Gastrocnemius medialis (tissue), 4 donors: ENCODE measurements at regions not wholly inside any gene's neighbourhood (a gene's known extent, or its start where the extent isn't known, plus 50 kb on each side); places are given as distances from the start of the nearest gene placed in this dataset.

Source experiments
- ATAC-seq, 2 donors: fragments of 150-250 bp; one replicate each; pipeline ENCODE4 v1.9.1; 2016
- DNase-seq, 2 donors: peaks; one replicate each; pipeline ENCODE4 v3.0.0-alpha.2; 2019
- H3K27ac ChIP-seq, 4 donors: fragments of 200-600 bp; sonication (generic); 1 replicate in 1 of 4; 2 replicates in 3 of 4; pipeline ENCODE4 v1.5.1; 2016 to 2018; ENCODE audit warnings: mild to moderate bottlenecking in 2 of 4, moderate library complexity in 1 of 4
- H3K27me3 ChIP-seq, 3 donors: fragments of 200-600 bp; sonication (generic) in 2 of 3; 1 replicate in 1 of 3; 2 replicates in 2 of 3; pipeline versions ENCODE4 v1.5.1 to v1.6.0; 2016 to 2019; ENCODE audit warnings: mild to moderate bottlenecking in 1 of 3, moderate library complexity in 1 of 3
- H3K36me3 ChIP-seq, 2 donors: fragments of 200-600 bp; sonication (generic) in 1 of 2; one replicate each; pipeline ENCODE4 v1.5.1; 2017 to 2018
- H3K4me1 ChIP-seq, 2 donors: fragments of 200-600 bp; sonication (generic) in 1 of 2; one replicate each; pipeline ENCODE4 v1.5.1; 2016 to 2017; ENCODE audit warnings: mild to moderate bottlenecking in 2 of 2
- H3K4me3 ChIP-seq, 4 donors: fragments of 200-600 bp; sonication (generic) in 3 of 4; 1 replicate in 1 of 4; 2 replicates in 3 of 4; pipeline ENCODE4 v1.5.1; 2016 to 2019; ENCODE audit warnings: mild to moderate bottlenecking in 2 of 4
- H3K9me3 ChIP-seq, 3 donors: fragments of 200-600 bp; sonication (generic) in 2 of 3; 1 replicate in 1 of 3; 2 replicates in 2 of 3; pipeline ENCODE4 v1.5.1; 2016 to 2019
- CTCF ChIP-seq, 5 experiments: fragments of 450-650 bp in 3 of 5; fragments of 200-600 bp in 2 of 5; sonication (generic) in 2 of 5; IDR thresholded peaks in 4 of 5; conservative IDR thresholded peaks in 1 of 5; 1 replicate in 4 of 5; 2 replicates in 1 of 5; pipeline ENCODE4 v1.5.1; 2016 to 2019; ENCODE audit warnings: antibody characterized with exemption in 5 of 5, mild to moderate bottlenecking in 3 of 5, moderate library complexity in 3 of 5
- POLR2A ChIP-seq, 2 donors: fragments of 450-650 bp; IDR thresholded peaks; one replicate each; pipeline ENCODE4 v1.6.1; 2017; ENCODE audit warnings: antibody characterized with exemption in 2 of 2, mild to moderate bottlenecking in 2 of 2, moderate library complexity in 2 of 2
- in situ Hi-C, 4 donors: fragments of 200-750 bp; cut with MboI; loops; one replicate each; pipeline versions ENCODE4 v1.15.0 to v1.8.0; 2017; ENCODE audit warnings: low sequenced_read_pairs in 4 of 4
- intact Hi-C: fragments of 100-400 bp; cut with DNase I; formaldehyde crosslinking; loops from one replicate; pipeline ENCODE4 v1.15.1; 2023; ENCODE audit warnings: low total_unique reads

DNA sequence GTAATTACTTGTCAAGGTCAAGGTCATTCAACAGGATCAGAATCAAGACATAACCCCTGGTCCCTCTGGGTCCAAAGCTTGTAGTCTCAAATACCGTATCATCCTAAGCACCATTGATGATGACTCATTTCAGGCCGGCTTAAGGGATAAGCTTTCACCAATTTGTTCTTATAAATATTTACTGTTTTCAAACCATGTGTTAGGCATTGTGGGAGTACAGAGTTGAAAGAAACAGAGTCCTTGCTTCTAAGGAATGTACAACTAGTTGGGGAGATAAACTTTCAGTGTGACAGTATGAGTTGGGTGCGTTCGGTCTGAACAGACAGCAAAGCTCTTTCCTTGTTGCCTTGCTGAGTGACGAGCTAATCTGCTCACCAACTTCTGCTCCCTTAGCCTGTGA is 183.5 kb upstream of the MAF start:
- Histone ChIP-seq H3K36me3 (no peaks in the 10 kb centered on the region), H3K27ac (no peak overlapping the region), H3K9me3 (no peaks in the 10 kb centered on the region), H3K27me3 (no peaks in the 10 kb centered on the region), H3K4me3 (no peak overlapping the region), H3K4me1 (no peaks in the 10 kb centered on the region)
- intact Hi-C loops (no loop called here), in situ Hi-C loops (no loop called here)
- ATAC-seq = no peak
- TF ChIP-seq CTCF (IDR thresholded peaks at IDR 0.05 in 4 of 5, conservative IDR thresholded peaks at IDR 0.05 in 1 of 5) (no peak), POLR2A (IDR thresholded peaks at IDR 0.05) (no peak)
- DNase-seq = no peak

DNA sequence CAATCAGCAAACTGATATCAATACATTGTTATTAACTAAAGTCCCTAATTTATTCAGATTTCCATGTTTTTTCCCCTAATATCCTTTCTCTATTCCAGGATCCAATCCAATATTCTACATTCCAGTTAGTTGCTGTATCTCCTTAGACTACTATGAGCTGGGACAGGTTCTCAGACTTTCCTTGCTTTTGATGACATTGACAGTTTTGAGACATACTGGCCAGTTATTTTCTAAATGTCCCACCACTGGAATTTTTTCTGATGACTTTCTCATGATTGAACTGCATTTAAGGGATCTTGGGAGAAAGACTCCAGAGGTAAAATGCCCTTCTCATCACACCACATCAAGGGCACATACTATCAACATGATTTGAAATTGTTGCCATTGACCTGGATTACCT is 177.1 kb upstream of the MAF start:
- Histone ChIP-seq H3K36me3 (no peaks in the 10 kb centered on the region), H3K4me3 (no peak overlapping the region), H3K4me1 (no peaks in the 10 kb centered on the region), H3K9me3 (no peaks in the 10 kb centered on the region), H3K27ac (no peak overlapping the region), H3K27me3 (no peaks in the 10 kb centered on the region)
- TF ChIP-seq POLR2A (IDR thresholded peaks at IDR 0.05) (no peak), CTCF (IDR thresholded peaks at IDR 0.05 in 4 of 5, conservative IDR thresholded peaks at IDR 0.05 in 1 of 5) (no peak)
- ATAC-seq = no peak
- intact Hi-C loops = no loop called here
- in situ Hi-C loops = no loop called here
- no peak for DNase-seq

DNA sequence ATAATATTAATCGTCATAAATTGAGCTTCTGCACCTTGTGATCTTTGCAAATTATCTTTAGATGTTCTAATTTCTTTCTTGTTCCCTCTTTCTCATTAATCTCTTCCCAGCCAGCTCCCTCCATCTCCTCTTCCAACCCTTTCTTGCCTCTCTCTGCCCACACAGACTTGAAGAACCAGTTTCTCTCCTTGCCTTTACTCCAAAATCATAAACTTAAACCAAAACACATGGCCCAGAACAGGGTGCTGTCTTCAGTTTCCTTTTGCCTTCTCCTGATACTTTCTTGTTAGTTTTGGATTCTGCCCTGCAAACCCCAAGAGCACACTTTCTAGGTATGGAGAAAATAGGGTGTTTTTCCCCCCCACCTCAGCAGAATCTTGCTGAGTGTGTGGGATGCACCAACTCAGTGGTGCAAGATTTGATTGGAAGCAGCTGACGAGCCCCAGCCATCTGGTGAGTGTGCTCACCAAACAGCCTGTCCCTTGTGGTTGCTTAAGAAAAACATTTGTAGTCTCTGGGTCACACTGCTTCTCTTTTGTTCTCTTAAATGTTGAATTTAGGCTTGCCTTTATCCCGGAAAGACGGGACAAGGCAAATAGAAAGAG is 175.8 kb upstream of the MAF start:
- ATAC-seq (peak; percentile 53 to 68), DNase-seq (peak in 1 of 2 donors; percentile 40)
- H3K27ac ChIP-seq = no peak overlapping the region
- in situ Hi-C loops = no loop called here
- no peaks in the 10 kb centered on the region for H3K9me3 ChIP-seq
- peaks cover 0 to under 1% of the 10 kb centered on the region in 2 donors for H3K4me1 ChIP-seq
- H3K4me3 ChIP-seq = no peak overlapping the region
- no peaks in the 10 kb centered on the region for H3K36me3 ChIP-seq
- no peaks in the 10 kb centered on the region for H3K27me3 ChIP-seq
- TF ChIP-seq POLR2A (IDR thresholded peaks at IDR 0.05) (no peak), CTCF (IDR thresholded peaks at IDR 0.05 in 4 of 5, conservative IDR thresholded peaks at IDR 0.05 in 1 of 5) (no peak)
- intact Hi-C loops = no loop called here

DNA sequence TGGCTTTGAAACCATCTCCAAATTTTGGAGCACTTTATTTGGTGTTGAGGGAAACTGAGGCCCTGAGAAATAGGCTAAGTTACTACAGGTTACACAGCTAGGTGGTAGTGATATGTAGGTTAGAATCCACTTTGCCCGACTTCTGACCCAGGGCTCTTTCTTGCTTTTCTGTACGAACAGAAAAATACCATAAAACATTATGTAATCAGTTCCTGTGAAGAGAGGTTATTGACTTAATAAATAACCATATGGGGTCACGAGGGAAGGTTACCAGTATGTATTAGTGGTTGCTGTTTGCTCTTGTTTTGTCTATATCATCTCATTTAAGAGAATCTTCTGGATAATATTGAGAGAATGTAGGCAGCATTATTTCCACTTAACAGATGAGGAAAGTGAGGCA is 172.2 kb upstream of the MAF start:
- in situ Hi-C loops = no loop called here
- peaks cover 8 to 25% of the 10 kb centered on the region in 2 donors for H3K4me1 ChIP-seq
- TF ChIP-seq CTCF (IDR thresholded peaks at IDR 0.05 in 4 of 5, conservative IDR thresholded peaks at IDR 0.05 in 1 of 5) (no peak), POLR2A (IDR thresholded peaks at IDR 0.05) (no peak)
- H3K4me3 ChIP-seq = no peak overlapping the region
- no peak for ATAC-seq
- H3K27ac ChIP-seq = no peak overlapping the region
- intact Hi-C loops = no loop called here
- H3K36me3 ChIP-seq = no peaks in the 10 kb centered on the region
- DNase-seq = no peak
- H3K9me3 ChIP-seq = no peaks in the 10 kb centered on the region
- H3K27me3 ChIP-seq = no peaks in the 10 kb centered on the region

GRCh38 chr16:79772048-79772447 is 171.5 kb upstream of the MAF start:
- H3K27me3 ChIP-seq = no peaks in the 10 kb centered on the region
- H3K27ac ChIP-seq = no peak overlapping the region
- DNase-seq = no peak
- no peaks in the 10 kb centered on the region for H3K36me3 ChIP-seq
- H3K4me1 ChIP-seq = peaks cover 8 to 25% of the 10 kb centered on the region in 2 donors
- no peak for ATAC-seq
- TF ChIP-seq POLR2A (IDR thresholded peaks at IDR 0.05) = no peak
- no peak for TF ChIP-seq CTCF (IDR thresholded peaks at IDR 0.05 in 4 of 5, conservative IDR thresholded peaks at IDR 0.05 in 1 of 5)
- in situ Hi-C loops = no loop called here
- H3K4me3 ChIP-seq = no peak overlapping the region
- no peaks in the 10 kb centered on the region for H3K9me3 ChIP-seq
- intact Hi-C loops = no loop called here
